GM23338 (cell line): ENCODE measurements at regions not wholly inside any gene's neighbourhood (a gene's known extent, or its start where the extent isn't known, plus 50 kb on each side); places are given as distances from the start of the nearest gene placed in this dataset.

Experiments
- ATAC-seq: fragments of 200-7000 bp; cut with Tn5 transposase; 3 replicates; pipeline ENCODE4 v1.9.1; 2020
- DNase-seq: peaks from one replicate; pipeline ENCODE4 v3.0.0-alpha.2; 2015; ENCODE audit warnings: low spot score
- H2AFZ ChIP-seq: fragments of 200-600 bp; sonication (generic); 2 replicates; pipeline ENCODE4 v1.8.0; 2016; ENCODE audit warnings: antibody characterized with exemption, mild to moderate bottlenecking, moderate library complexity
- H3F3A ChIP-seq: fragments of 200-600 bp; sonication (generic); replicated peaks from 2 replicates; pipeline ENCODE4 v1.8.0; 2017; ENCODE audit warnings: antibody characterized with exemption, mixed run types, low read depth
- H3K27ac ChIP-seq: fragments of 200-600 bp; sonication (generic); 2 replicates; pipeline ENCODE4 v1.6.1; 2016; ENCODE audit warnings: low read depth
- H3K27me3 ChIP-seq: fragments of 200-600 bp; sonication (generic); 2 replicates; pipeline ENCODE4 v1.8.0; 2016; ENCODE audit warnings: mild to moderate bottlenecking, mixed run types, moderate library complexity; ENCODE audit not compliant: insufficient read depth
- H3K36me3 ChIP-seq: fragments of 200-600 bp; sonication (generic); 2 replicates; pipeline ENCODE4 v1.8.0; 2016; ENCODE audit warnings: mild to moderate bottlenecking; ENCODE audit not compliant: insufficient read depth
- H3K4me1 ChIP-seq: fragments of 200-600 bp; sonication (generic); 2 replicates; pipeline ENCODE4 v1.8.0; 2016; ENCODE audit warnings: mild to moderate bottlenecking, moderate library complexity; ENCODE audit not compliant: insufficient read depth
- H3K4me2 ChIP-seq: fragments of 200-600 bp; sonication (generic); 2 replicates; pipeline ENCODE4 v1.7.1; 2017; ENCODE audit warnings: mixed run types
- H3K4me3 ChIP-seq: fragments of 200-600 bp; sonication (generic); 2 replicates; pipeline ENCODE4 v1.6.1; 2016; ENCODE audit warnings: mixed run types
- H3K79me2 ChIP-seq: fragments of 200-600 bp; sonication (generic); replicated peaks from 2 replicates; pipeline ENCODE4 v1.8.0; 2017; ENCODE audit warnings: mild to moderate bottlenecking; ENCODE audit not compliant: insufficient read depth
- H3K9me2 ChIP-seq: fragments of 200-600 bp; sonication (generic); 2 replicates; pipeline ENCODE4 v1.8.0; 2017; ENCODE audit not compliant: insufficient read depth
- H4K20me1 ChIP-seq: fragments of 200-600 bp; sonication (generic); replicated peaks from 2 replicates; pipeline ENCODE4 v1.8.0; 2017; ENCODE audit warnings: mild to moderate bottlenecking; ENCODE audit not compliant: insufficient read depth
- H3K27ac Mint-ChIP-seq: 2 replicates; pipeline ENCODE4 v1.8.0; 2020; ENCODE audit warnings: inconsistent platforms, mild to moderate bottlenecking, moderate library complexity, mixed read lengths
- H3K27me3 Mint-ChIP-seq: 3 replicates; pipeline ENCODE4 v1.8.0; 2022; ENCODE audit warnings: low read depth, mild to moderate bottlenecking, moderate library complexity, mixed read lengths, inconsistent platforms; ENCODE audit not compliant: insufficient read depth, poor library complexity
- H3K36me3 Mint-ChIP-seq: 3 replicates; pipeline ENCODE4 v1.8.0; 2021; ENCODE audit warnings: low read depth, mild to moderate bottlenecking, inconsistent platforms, moderate library complexity, mixed read lengths
- H3K4me1 Mint-ChIP-seq: 3 replicates; pipeline ENCODE4 v1.8.0; 2020; ENCODE audit warnings: mild to moderate bottlenecking, inconsistent platforms, mixed read lengths
- H3K4me3 Mint-ChIP-seq: 3 replicates; pipeline ENCODE4 v1.8.0; 2021; ENCODE audit warnings: moderate library complexity, mild to moderate bottlenecking, inconsistent platforms, mixed read lengths
- H3K9me3 Mint-ChIP-seq: 3 replicates; pipeline ENCODE4 v1.8.0; 2020; ENCODE audit warnings: moderate library complexity, mild to moderate bottlenecking, inconsistent platforms, mixed read lengths
- CREB1 ChIP-seq: fragments of 250-450 bp; sonication (Bioruptor Pico); IDR thresholded peaks from 2 replicates; pipeline ENCODE4 v1.5.0; 2020; ENCODE audit warnings: low read depth, mild to moderate bottlenecking, moderate library complexity
- EZH2 ChIP-seq: fragments of 200-600 bp; sonication (generic); IDR thresholded peaks from one replicate; pipeline ENCODE4 v1.8.0; 2017; ENCODE audit warnings: antibody characterized with exemption, mild to moderate bottlenecking, low read depth; ENCODE audit not compliant: unreplicated experiment
- EZH2phosphoT487 ChIP-seq: fragments of 200-600 bp; sonication (generic); IDR thresholded peaks from one replicate; pipeline ENCODE4 v1.8.1; 2018; ENCODE audit warnings: antibody characterized with exemption; ENCODE audit not compliant: unreplicated experiment
- JUNB ChIP-seq: IDR thresholded peaks from one replicate; pipeline ENCODE4 v1.6.1; 2016; ENCODE audit warnings: antibody characterized with exemption; ENCODE audit not compliant: unreplicated experiment
- POLR2AphosphoS5 ChIP-seq: IDR thresholded peaks from 2 replicates; pipeline ENCODE4 v1.6.1; 2016; ENCODE audit warnings: antibody characterized with exemption, low read depth
- STAT1 ChIP-seq: IDR thresholded peaks from one replicate; pipeline ENCODE4 v1.6.1; 2016; ENCODE audit warnings: antibody characterized with exemption; ENCODE audit not compliant: unreplicated experiment
- ZNF331 ChIP-seq: fragments of 250-450 bp; sonication (Bioruptor Pico); IDR thresholded peaks from 2 replicates; pipeline ENCODE4 v1.5.0; 2020; ENCODE audit warnings: low read depth, mild to moderate bottlenecking, moderate library complexity
- TF ChIP-seq, protein P1 (sequence below), 2 experiments: fragments of 200-600 bp in 1 of 2; sonication (generic) in 1 of 2; conservative IDR thresholded peaks; 2 replicates each; pipeline versions ENCODE4 v1.5.1 to v1.6.1; 2016 to 2017; ENCODE audit warnings: antibody characterized with exemption in 2 of 2, low read depth in 2 of 2, mild to moderate bottlenecking in 2 of 2, moderate library complexity in 1 of 2
- TF ChIP-seq, protein P2 (sequence below): fragments of 250-450 bp; sonication (Bioruptor Pico); IDR thresholded peaks from 2 replicates; pipeline ENCODE4 v1.5.0; 2020; ENCODE audit warnings: mild to moderate bottlenecking, moderate library complexity

DNA sequence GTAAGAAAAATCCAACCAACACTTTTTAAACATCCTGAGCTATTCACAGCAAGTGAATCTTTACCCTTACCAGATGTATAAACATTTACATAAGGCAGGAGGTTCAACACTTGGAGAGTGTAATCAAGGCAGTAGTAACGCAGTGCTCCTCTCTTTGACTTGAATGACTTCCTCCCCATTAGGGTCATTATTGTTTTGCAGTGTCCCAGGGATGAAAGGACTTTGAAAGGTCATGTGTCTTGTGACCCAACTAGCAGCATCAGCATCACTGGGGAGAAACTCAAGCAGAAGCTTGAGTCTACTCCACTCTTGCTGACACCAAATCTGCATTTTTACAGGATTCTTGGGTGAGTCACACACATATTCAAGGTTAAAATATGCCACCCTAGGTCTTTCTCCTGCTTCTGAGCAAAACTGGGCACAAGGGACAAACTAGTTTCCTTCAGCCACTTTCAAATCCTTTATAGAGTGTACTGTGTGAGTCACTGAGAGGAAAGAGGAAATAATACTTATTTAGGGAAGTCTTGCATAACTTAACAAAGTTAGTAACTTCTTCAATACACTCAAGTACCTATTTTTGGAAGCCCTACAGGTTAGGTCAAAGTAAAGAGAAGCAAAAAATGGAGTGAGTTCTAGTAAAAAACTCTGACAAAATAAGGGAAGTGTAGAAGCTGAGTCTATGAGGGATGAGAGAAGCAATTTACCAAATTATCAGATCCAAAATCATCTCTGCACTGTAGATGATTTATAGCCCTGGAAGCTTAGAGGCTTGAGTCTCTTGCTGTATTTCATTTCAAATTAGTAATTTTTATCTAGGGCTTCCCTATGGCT is 51.0 kb upstream of the EML4 start:
- Histone ChIP-seq H3K36me3 (no peaks in the 10 kb centered on the region), H2AFZ (peak overlapping the region; percentile 33; the same call in 1 of the 2 replicates), H3K4me3 (no peak overlapping the region), H3K4me2 (no peak overlapping the region), H3K4me1 (peaks cover 13% of the 10 kb centered on the region), H3K27me3 (no peaks in the 10 kb centered on the region), H4K20me1 (no peaks in the 10 kb centered on the region), H3K9me2 (no peaks in the 10 kb centered on the region), H3K79me2 (no peaks in the 10 kb centered on the region), H3K27ac (no peak overlapping the region), H3F3A (no peaks in the 10 kb centered on the region)
- Mint-ChIP-seq H3K4me3 (no peak overlapping the region), H3K27ac (no peak overlapping the region), H3K4me1 (peaks cover 21% of the 10 kb centered on the region), H3K36me3 (no peaks in the 10 kb centered on the region), H3K9me3 (peaks cover 4% of the 10 kb centered on the region; the same call in 1 of the 3 replicates), H3K27me3 (peaks cover 2% of the 10 kb centered on the region)
- ATAC-seq (peak; percentile 42; the same call in 2 of the 3 replicates), DNase-seq (peak; percentile 26)
- no peak for TF ChIP-seq ZNF331 (CRISPR knock-in tag)
- no peak for TF ChIP-seq POLR2AphosphoS5
- TF ChIP-seq STAT1 = no peak
- TF ChIP-seq JUNB = no peak
- TF ChIP-seq, protein P1, sequence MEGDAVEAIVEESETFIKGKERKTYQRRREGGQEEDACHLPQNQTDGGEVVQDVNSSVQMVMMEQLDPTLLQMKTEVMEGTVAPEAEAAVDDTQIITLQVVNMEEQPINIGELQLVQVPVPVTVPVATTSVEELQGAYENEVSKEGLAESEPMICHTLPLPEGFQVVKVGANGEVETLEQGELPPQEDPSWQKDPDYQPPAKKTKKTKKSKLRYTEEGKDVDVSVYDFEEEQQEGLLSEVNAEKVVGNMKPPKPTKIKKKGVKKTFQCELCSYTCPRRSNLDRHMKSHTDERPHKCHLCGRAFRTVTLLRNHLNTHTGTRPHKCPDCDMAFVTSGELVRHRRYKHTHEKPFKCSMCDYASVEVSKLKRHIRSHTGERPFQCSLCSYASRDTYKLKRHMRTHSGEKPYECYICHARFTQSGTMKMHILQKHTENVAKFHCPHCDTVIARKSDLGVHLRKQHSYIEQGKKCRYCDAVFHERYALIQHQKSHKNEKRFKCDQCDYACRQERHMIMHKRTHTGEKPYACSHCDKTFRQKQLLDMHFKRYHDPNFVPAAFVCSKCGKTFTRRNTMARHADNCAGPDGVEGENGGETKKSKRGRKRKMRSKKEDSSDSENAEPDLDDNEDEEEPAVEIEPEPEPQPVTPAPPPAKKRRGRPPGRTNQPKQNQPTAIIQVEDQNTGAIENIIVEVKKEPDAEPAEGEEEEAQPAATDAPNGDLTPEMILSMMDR (conservative IDR thresholded peaks at IDR 0.05; ENCODE audit: low read depth in 2 of 2) = no peak

DNA sequence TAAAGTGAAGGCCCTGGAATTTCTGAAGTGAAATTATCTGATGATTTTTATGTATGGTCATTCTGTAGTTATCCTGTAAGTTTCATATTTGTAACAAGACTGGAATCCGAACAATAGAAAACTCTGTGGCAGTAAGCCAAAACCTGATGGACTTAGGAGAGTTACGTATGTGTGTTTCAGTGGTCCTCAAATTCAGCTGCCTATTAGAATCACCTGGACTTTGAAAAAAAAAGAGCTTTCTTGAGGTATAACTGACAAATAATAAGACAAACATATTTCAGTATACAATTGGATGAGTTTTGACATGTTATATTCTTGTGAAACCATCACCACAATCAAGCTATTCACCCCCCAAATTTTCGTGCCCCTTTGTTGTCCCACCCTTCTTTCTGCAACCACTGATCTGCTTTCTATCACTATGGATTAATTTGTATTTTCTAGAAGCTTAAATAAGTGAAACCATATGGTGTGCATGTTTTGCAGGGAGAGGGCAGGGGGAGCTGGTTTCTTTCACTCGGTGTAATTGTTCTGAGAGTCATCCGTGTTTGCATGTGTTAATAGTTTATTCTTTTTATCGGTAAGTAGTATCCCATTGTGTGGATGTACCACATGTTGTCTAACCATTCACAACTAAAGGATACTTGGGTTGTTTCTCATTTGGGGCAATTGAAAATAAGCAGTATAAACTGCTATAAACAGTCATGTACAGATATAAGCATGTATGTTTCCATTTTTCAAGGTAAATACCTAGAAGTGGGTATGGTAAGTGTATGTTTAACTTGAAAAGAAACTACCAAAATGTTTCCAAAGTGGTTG is 50.2 kb upstream of the EML4 start:
- Histone ChIP-seq H3K4me3 (no peak overlapping the region), H3K27ac (no peak overlapping the region), H3K27me3 (no peaks in the 10 kb centered on the region), H3K4me2 (no peak overlapping the region), H3K9me2 (no peaks in the 10 kb centered on the region), H3F3A (no peaks in the 10 kb centered on the region), H3K4me1 (peaks cover 9% of the 10 kb centered on the region), H3K36me3 (no peaks in the 10 kb centered on the region), H3K79me2 (no peaks in the 10 kb centered on the region), H2AFZ (no peak overlapping the region), H4K20me1 (no peaks in the 10 kb centered on the region)
- ATAC-seq = no peak
- H3K4me3 Mint-ChIP-seq = no peak overlapping the region
- peaks cover 19% of the 10 kb centered on the region for H3K4me1 Mint-ChIP-seq
- H3K36me3 Mint-ChIP-seq = no peaks in the 10 kb centered on the region
- peaks cover 2% of the 10 kb centered on the region for H3K27me3 Mint-ChIP-seq
- H3K27ac Mint-ChIP-seq = no peak overlapping the region
- DNase-seq = no peak
- H3K9me3 Mint-ChIP-seq = peaks cover 4% of the 10 kb centered on the region; the same call in 1 of the 3 replicates
- TF ChIP-seq ZNF331 (CRISPR knock-in tag) (no peak), EZH2 (no peak), EZH2phosphoT487 (no peak), POLR2AphosphoS5 (no peak), STAT1 (no peak), CREB1 (CRISPR knock-in tag) (no peak)
- TF ChIP-seq, protein P2, sequence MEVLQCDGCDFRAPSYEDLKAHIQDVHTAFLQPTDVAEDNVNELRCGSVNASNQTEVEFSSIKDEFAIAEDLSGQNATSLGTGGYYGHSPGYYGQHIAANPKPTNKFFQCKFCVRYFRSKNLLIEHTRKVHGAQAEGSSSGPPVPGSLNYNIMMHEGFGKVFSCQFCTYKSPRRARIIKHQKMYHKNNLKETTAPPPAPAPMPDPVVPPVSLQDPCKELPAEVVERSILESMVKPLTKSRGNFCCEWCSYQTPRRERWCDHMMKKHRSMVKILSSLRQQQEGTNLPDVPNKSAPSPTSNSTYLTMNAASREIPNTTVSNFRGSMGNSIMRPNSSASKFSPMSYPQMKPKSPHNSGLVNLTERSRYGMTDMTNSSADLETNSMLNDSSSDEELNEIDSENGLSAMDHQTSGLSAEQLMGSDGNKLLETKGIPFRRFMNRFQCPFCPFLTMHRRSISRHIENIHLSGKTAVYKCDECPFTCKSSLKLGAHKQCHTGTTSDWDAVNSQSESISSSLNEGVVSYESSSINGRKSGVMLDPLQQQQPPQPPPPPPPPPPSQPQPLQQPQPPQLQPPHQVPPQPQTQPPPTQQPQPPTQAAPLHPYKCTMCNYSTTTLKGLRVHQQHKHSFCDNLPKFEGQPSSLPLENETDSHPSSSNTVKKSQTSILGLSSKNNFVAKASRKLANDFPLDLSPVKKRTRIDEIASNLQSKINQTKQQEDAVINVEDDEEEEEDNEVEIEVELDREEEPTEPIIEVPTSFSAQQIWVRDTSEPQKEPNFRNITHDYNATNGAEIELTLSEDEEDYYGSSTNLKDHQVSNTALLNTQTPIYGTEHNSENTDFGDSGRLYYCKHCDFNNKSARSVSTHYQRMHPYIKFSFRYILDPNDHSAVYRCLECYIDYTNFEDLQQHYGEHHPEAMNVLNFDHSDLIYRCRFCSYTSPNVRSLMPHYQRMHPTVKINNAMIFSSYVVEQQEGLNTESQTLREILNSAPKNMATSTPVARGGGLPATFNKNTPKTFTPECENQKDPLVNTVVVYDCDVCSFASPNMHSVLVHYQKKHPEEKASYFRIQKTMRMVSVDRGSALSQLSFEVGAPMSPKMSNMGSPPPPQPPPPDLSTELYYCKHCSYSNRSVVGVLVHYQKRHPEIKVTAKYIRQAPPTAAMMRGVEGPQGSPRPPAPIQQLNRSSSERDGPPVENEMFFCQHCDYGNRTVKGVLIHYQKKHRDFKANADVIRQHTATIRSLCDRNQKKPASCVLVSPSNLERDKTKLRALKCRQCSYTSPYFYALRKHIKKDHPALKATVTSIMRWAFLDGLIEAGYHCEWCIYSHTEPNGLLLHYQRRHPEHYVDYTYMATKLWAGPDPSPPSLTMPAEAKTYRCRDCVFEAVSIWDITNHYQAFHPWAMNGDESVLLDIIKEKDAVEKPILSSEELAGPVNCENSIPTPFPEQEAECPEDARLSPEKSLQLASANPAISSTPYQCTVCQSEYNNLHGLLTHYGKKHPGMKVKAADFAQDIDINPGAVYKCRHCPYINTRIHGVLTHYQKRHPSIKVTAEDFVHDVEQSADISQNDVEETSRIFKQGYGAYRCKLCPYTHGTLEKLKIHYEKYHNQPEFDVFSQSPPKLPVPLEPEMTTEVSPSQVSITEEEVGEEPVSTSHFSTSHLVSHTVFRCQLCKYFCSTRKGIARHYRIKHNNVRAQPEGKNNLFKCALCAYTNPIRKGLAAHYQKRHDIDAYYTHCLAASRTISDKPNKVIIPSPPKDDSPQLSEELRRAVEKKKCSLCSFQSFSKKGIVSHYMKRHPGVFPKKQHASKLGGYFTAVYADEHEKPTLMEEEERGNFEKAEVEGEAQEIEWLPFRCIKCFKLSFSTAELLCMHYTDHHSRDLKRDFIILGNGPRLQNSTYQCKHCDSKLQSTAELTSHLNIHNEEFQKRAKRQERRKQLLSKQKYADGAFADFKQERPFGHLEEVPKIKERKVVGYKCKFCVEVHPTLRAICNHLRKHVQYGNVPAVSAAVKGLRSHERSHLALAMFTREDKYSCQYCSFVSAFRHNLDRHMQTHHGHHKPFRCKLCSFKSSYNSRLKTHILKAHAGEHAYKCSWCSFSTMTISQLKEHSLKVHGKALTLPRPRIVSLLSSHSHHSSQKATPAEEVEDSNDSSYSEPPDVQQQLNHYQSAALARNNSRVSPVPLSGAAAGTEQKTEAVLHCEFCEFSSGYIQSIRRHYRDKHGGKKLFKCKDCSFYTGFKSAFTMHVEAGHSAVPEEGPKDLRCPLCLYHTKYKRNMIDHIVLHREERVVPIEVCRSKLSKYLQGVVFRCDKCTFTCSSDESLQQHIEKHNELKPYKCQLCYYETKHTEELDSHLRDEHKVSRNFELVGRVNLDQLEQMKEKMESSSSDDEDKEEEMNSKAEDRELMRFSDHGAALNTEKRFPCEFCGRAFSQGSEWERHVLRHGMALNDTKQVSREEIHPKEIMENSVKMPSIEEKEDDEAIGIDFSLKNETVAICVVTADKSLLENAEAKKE (CRISPR knock-in tag) = no peak
